Endodermal cell (in vitro differentiated cells): ENCODE measurements at regions not wholly inside any gene's neighbourhood (a gene's known extent, or its start where the extent isn't known, plus 50 kb on each side); places are given as distances from the start of the nearest gene placed in this dataset.

ENCODE experiments used
- DNase-seq: peaks from one replicate; pipeline ENCODE4 v3.0.0-alpha.2; 2017
- H3K27ac ChIP-seq: 2 replicates; pipeline ENCODE4 v1.5.1; 2013; ENCODE audit warnings: mild to moderate bottlenecking, low read depth, low read length, moderate library complexity
- H3K27me3 ChIP-seq: 2 replicates; pipeline ENCODE4 v1.6.1; 2013; ENCODE audit warnings: mild to moderate bottlenecking, low read length, moderate library complexity; ENCODE audit not compliant: insufficient read depth, control insufficient read depth, poor library complexity, severe bottlenecking
- H3K36me3 ChIP-seq: 2 replicates; pipeline ENCODE4 v1.7.0; 2013; ENCODE audit warnings: mild to moderate bottlenecking, low read length, moderate library complexity; ENCODE audit not compliant: control insufficient read depth, insufficient read depth
- H3K4me1 ChIP-seq: one replicate; pipeline ENCODE4 v1.7.0; 2013; ENCODE audit warnings: low read length; ENCODE audit not compliant: control insufficient read depth, insufficient read depth
- H3K4me3 ChIP-seq: 2 replicates; pipeline ENCODE4 v1.5.1; 2013; ENCODE audit warnings: mild to moderate bottlenecking, low read length, moderate library complexity
- H3K9ac ChIP-seq: 2 replicates; pipeline ENCODE4 v1.6.1; 2013; ENCODE audit warnings: mild to moderate bottlenecking, low read length, moderate library complexity; ENCODE audit not compliant: poor library complexity, severe bottlenecking; ENCODE audit errors: extremely low read depth
- H3K9me3 ChIP-seq: 2 replicates; pipeline ENCODE4 v1.6.1; 2013; ENCODE audit warnings: mild to moderate bottlenecking, low read length, moderate library complexity; ENCODE audit not compliant: control insufficient read depth
- H3K27ac Mint-ChIP-seq: 2 replicates; pipeline ENCODE4 v1.8.0; 2020; ENCODE audit warnings: mixed read lengths
- H3K27me3 Mint-ChIP-seq: 2 replicates; pipeline ENCODE4 v1.8.0; 2021; ENCODE audit warnings: mild to moderate bottlenecking, mixed read lengths; ENCODE audit not compliant: insufficient read depth
- H3K36me3 Mint-ChIP-seq: 2 replicates; pipeline ENCODE4 v1.8.0; 2020; ENCODE audit warnings: low read depth, mixed read lengths
- H3K4me1 Mint-ChIP-seq: 2 replicates; pipeline ENCODE4 v1.8.0; 2020; ENCODE audit warnings: mixed read lengths
- H3K4me3 Mint-ChIP-seq: 2 replicates; pipeline ENCODE4 v1.8.0; 2020; ENCODE audit warnings: mild to moderate bottlenecking, moderate library complexity, mixed read lengths
- H3K9me3 Mint-ChIP-seq: 2 replicates; pipeline ENCODE4 v1.8.0; 2020; ENCODE audit warnings: mild to moderate bottlenecking, mixed read lengths
- WGBS, 2 experiments: methylation state at CpG; one replicate each; pipeline versions ENCODE4 v1.1.5 to v1.1.7; 2013; ENCODE audit warnings: missing lambda C conversion rate in 2 of 2, mixed read lengths in 1 of 2; ENCODE audit not compliant: insufficient coverage in 1 of 2, insufficient read length in 1 of 2; 5-methylcytosine and 5-hydroxymethylcytosine counted together
- TF ChIP-seq, protein P1 (sequence below): fragments of 200-600 bp; sonication (generic); conservative IDR thresholded peaks from 2 replicates; pipeline ENCODE4 v1.5.0; 2021; ENCODE audit warnings: antibody characterized with exemption, mild to moderate bottlenecking

GRCh38 chr7:108848486-108848885 is 278.8 kb downstream of the DNAJB9 start:
- no peak overlapping the region for H3K9ac ChIP-seq
- no peaks in the 10 kb centered on the region for H3K9me3 ChIP-seq
- no peaks in the 10 kb centered on the region for H3K36me3 ChIP-seq
- Mint-ChIP-seq H3K27ac (no peak overlapping the region), H3K27me3 (no peaks in the 10 kb centered on the region), H3K4me3 (no peak overlapping the region), H3K9me3 (no peaks in the 10 kb centered on the region), H3K4me1 (no peaks in the 10 kb centered on the region), H3K36me3 (no peaks in the 10 kb centered on the region)
- H3K4me1 ChIP-seq, result no peaks in the 10 kb centered on the region
- WGBS, 2 experiments, result 90% methylated on average over 5 of the region's 5 CpGs; no CpG with 5 or more reads in 1 of the 2 experiments
- H3K27me3 ChIP-seq, result no peaks in the 10 kb centered on the region
- no peak overlapping the region for H3K4me3 ChIP-seq
- DNase-seq, result peak; percentile 50
- H3K27ac ChIP-seq, result no peak overlapping the region
- TF ChIP-seq, protein P1, sequence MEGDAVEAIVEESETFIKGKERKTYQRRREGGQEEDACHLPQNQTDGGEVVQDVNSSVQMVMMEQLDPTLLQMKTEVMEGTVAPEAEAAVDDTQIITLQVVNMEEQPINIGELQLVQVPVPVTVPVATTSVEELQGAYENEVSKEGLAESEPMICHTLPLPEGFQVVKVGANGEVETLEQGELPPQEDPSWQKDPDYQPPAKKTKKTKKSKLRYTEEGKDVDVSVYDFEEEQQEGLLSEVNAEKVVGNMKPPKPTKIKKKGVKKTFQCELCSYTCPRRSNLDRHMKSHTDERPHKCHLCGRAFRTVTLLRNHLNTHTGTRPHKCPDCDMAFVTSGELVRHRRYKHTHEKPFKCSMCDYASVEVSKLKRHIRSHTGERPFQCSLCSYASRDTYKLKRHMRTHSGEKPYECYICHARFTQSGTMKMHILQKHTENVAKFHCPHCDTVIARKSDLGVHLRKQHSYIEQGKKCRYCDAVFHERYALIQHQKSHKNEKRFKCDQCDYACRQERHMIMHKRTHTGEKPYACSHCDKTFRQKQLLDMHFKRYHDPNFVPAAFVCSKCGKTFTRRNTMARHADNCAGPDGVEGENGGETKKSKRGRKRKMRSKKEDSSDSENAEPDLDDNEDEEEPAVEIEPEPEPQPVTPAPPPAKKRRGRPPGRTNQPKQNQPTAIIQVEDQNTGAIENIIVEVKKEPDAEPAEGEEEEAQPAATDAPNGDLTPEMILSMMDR, result no peak

- no peak overlapping the region for H3K9ac ChIP-seq
- no peaks in the 10 kb centered on the region for H3K36me3 ChIP-seq
- Mint-ChIP-seq H3K27me3 (no peaks in the 10 kb centered on the region), H3K36me3 (no peaks in the 10 kb centered on the region), H3K4me1 (no peaks in the 10 kb centered on the region), H3K9me3 (peaks cover 19% of the 10 kb centered on the region), H3K4me3 (no peak overlapping the region), H3K27ac (no peak overlapping the region)
- no peak overlapping the region for H3K27ac ChIP-seq
- TF ChIP-seq, protein P1, result no peak
- H3K4me3 ChIP-seq, result no peak overlapping the region
- DNase-seq, result no peak
- H3K9me3 ChIP-seq, result peaks cover 26% of the 10 kb centered on the region
- H3K27me3 ChIP-seq, result no peaks in the 10 kb centered on the region
- H3K4me1 ChIP-seq, result no peaks in the 10 kb centered on the region
Measured at GRCh38 chr7:108860615-108861014, 290.9 kb downstream of the DNAJB9 start.

DNA sequence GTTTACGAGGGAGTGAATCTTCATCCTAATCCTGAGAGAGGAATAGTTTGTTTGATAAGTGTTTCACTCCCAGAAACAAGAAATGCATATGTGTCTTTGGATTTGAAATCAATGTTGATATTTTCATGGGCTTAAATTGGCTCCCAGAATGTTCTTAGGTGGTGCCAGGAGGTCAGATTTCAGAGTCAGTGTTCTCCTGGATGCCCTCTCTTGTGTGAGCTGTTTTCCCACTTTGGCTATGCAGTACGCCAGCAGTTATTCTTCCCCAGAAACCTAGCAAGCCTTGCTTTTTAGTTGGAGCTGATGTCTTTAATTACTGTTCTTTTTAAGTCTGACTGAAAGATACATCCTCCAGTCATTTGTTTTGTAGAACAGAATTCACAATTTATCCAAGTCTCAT is 291.4 kb downstream of the DNAJB9 start:
- Mint-ChIP-seq H3K9me3 (peaks cover 19% of the 10 kb centered on the region), H3K27me3 (no peaks in the 10 kb centered on the region), H3K4me3 (no peak overlapping the region), H3K4me1 (no peaks in the 10 kb centered on the region), H3K27ac (no peak overlapping the region), H3K36me3 (no peaks in the 10 kb centered on the region)
- TF ChIP-seq, protein P1, result no peak
- WGBS, 2 experiments, result 100% methylated on average over 1 of the region's 2 CpGs; no CpG with 5 or more reads in 1 of the 2 experiments
- Histone ChIP-seq H3K36me3 (no peaks in the 10 kb centered on the region), H3K27ac (no peak overlapping the region), H3K4me1 (no peaks in the 10 kb centered on the region), H3K9ac (no peak overlapping the region), H3K27me3 (no peaks in the 10 kb centered on the region), H3K4me3 (no peak overlapping the region), H3K9me3 (peaks cover 26% of the 10 kb centered on the region)
- no peak for DNase-seq
